DLD1 (cell line): ENCODE measurements at regions not wholly inside any gene's neighbourhood (a gene's known extent, or its start where the extent isn't known, plus 50 kb on each side); places are given as distances from the start of the nearest gene placed in this dataset.
"Not testable (repeated sequence)": the region's sequence is repeated elsewhere in the genome, so short reads cannot be mapped to it uniquely, and the experiment has no call there.

Experiments
- in situ Hi-C: cut with HindIII; loops from 2 replicates; pipeline ENCODE4 v1.10.0; 2017; ENCODE audit warnings: low sequenced_read_pairs

DNA sequence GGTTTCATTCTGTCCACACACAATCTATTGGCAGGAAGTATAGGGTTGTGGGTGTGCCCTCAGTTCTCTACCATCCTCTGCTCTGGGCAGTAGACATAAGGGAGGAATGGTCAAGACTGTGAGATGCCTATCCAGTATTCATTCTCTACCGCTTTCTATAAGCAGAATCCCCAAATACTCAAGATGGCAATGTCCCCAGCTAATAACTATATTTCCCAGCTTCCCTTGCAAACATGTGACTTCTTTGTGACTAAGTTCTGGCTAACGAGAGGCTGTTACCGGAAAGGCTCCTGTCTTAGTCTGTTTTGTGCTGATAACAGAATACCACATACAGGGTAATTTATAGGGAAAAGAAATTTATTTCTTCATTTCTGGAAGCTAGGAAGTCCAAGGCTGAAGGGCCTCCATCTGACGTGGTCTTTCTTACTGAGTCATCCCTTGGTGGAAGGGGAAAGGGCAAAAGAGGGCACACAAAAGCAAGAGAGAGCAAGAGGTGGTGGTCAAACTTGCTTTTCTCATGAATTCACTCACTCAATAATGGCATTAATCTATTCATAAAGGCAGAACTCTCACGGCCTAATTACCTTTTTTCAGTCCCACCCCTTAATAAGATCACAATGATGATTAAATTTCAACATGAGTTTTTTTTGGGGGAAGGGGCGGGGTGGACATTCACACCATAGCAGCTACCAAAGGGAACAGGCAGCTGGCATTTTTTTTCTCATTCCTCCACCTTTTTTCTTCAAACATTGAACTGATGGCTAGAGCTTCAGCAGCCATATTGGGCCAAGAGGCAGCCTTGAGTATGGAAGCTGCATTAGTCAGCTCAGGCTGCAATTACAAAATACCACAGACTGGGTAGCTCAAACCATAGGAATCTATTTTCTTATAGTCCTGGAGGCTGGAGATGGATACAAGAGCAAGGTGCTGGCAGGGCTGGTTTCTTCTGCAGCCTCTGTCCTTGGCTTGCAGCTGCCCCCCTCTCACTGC lies 109.7 kb upstream of the OR9Q1 start:
- in situ Hi-C loops: no loop called here

DNA sequence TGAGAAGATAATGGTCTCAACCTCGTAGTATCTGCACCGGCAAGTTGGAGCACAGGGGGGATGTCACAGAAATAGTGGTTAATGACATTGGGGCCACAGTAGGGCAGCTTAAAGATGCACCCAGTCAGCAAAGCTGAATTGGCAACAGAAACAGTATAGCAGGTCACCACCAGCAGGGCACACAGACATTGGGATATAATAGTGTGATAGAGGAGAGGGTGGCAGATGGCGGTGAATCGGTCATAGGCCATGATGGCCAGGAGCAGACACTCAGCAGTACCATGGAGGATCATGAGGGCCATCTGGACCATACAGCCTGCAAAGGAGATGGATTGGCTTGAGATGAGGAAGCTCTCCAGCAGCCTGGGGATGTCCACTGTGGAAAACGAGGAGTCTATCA lies 106.0 kb upstream of the OR9Q1 start:
- in situ Hi-C loops: no loop called here

DNA sequence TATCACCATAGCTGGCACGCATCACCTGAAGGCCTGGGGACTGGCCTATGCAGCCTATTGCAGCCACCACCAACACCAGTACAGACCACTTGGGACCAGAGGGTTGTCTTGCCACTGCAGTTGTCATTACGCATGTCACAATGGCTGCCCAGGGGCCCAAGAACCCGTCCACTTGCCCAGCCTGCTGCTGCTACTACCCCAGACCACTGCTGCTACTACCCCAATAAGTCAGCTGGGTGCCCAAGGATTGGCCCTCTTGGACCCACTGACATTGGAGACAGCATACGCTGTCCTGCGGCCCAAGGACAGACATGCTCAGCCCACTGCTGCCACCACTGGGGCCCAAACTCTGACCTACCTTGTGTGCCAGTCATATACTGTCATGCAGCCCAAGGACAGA lies 102.7 kb upstream of the OR9Q1 start:
- in situ Hi-C loops: no loop called here

DNA sequence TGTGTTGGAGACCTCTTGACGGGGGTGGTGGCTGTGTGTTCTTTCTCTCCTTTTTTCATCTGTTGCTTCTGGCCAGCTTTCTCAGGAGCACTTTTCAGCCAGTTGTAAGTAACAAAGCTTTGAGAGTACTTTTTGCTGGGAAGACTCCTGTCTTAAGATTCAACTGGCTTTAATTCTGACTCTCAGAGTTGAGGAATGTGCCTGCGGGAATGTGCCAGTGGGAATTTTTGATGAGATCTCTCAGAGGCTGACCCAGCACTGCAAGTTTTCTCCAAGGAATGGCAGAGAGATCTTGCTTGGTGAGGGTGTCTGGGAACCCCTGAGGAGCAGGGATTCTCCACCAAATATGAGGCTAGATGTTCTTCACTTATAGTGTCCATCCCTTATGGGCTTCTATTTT lies 91.6 kb upstream of the OR9Q1 start:
- in situ Hi-C loops: loop anchor here (5.0 kb wide), 1 partner anchor 110 kb away; no protein-coding TSS in a partner anchor

DNA sequence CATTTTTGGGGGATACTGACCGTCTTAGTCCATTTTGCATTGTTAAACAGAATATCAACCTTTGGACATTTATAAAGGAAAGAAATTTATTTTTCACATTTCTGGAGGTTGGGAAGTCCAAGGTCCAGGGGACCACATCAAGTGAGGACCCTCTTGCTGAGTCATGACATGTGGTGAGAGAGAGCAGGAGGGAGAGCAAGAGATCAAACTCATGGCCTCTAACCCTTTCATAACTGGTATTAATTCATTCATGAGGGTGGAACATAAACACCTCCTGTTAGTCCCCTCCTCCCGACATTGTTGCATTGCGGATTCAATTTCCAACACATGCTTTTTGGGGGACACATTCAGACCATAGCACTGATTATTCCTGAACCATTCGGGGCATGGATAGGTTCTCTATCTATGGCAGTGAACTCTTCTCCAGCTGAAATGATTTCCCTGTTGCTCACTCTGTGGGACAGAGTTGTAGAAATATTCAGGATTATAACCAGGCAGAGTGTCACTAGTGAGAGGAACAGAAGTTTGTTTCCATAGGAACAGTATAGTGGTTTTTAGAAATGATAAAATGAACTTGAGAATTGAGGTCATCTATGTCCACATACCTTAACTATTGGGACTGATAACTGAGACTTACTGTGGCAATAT lies 88.2 kb upstream of the OR9Q1 start:
- in situ Hi-C loops: no loop called here

DNA sequence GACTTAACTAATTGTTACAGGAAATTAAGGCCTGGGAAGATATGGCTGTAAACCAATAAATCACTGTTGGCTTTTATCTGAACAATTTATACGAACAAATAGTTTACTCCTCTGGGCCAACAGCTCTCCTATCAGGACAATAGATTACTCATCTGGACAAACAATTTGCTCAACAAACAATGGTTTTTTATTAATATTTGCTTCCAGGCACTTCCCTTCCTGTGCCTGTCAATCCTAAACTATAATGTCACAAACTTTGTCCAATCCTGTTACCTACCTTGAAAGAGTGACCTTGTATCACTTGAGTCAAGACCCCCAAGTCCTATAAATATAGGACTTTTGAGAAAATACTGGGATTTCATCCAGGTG lies 87.6 kb upstream of the OR9Q1 start:
- in situ Hi-C loops: no loop called here

DNA sequence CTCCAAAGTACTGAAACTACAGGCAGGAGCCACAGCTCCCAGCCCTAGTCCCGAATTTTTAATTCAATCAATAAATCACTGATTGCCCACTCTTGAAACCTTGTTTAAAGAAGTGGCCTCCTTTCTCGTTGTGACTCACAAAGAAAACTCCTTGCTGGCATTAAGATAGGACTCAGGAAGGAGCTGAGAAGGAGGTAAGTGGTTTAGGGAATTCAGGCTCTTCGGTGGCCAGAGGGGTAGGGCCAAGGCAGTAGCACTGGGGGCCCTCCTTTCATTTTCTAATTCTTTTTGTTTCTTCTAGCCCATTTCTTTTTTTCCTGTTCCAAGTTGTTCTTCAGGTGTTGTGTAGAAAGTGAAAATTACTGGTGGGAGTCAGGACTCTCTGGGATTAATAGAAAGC lies 86.2 kb upstream of the OR9Q1 start:
- in situ Hi-C loops: no loop called here

DNA sequence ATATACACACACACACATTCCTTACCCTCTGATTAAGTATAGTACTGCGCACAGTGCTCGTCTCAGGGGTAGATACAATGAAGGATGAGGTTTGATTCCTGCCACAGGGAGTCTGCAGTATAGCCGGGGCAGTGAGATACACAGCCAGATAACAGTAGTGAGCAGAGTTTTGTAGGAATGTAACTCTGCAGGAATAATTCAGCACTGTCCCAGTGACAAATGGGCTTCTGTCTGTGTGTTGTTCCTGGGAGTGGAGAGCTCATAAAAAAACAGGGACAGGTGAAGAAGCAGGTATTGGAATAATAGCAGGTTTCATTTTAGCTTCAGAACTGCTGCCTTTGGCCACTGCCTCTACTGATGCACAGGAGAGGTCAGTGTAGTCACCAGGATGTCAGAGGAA lies 85.3 kb upstream of the OR9Q1 start:
- in situ Hi-C loops: no loop called here

DNA sequence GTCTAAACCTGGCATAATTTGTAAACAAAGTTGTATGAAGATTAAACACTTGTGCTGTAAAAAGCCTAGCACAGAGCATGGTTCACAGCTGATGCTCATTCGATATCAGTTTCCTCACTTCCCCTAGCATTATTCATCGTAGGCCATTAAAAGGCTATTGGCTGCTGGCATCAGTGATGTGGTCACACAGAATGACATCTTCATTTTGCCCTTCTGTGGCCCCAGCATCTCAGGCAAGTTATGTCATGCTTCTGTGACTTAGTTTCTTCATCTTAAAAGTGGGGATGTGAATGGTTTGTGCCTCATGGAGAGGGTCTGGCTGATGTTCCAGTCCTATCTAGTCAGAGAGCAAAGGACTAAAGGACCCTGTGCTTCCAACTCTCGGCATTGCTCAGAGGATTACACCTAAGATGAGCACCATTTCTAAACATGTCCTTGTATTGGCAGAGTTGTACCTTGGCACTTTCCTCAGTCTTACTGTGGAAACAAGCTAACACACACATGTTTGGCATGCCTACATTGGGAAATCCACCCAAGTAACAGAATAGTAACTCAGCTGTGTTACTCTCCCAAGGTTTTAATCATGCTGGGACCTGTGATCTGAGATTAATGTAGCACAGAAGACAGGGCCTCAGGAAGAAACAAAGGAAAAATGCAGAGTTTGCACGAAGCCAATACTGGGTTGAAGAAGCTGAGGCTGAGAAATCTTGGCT lies 83.5 kb upstream of the OR9Q1 start:
- in situ Hi-C loops: no loop called here

DNA sequence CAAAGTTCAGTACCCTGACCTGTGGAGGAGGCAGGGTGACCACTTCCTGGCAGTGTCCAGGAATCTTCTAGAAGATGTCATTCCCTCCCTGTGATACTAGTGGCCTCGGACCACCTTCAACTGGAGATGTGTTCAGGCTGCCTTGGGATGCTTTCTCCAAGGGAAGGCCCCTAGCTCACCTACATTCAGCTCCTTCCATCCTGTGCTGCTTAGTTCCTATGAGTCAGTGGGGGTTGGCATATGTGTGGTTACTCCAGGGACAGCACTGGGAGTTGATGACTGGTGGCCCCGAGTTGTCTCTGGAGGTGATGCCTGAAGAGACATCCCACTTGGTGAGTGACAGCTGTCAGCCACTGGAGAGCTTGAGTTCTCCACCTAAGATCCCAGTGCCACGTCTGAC lies 81.8 kb upstream of the OR9Q1 start:
- in situ Hi-C loops: no loop called here

DNA sequence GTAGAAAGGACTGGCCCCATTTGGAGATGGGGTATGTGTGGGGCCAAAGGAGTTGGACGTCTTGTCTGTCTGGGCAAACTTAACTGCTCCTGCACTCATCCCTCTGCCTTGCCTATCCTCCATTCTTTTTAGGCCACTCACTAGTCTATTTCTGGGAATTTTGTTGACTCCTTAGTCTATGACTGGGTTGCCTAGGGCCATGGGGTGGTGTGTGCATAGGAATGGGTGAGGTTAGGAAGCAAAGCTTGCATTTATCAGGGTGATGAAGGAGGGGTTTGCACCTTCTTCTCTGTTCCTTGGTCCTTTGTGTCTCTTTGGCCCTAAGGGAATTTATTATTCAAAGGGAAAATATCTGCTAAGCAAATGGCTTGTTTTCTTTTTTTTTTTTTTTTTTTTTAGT lies 80.9 kb upstream of the OR9Q1 start:
- in situ Hi-C loops: no loop called here

DNA sequence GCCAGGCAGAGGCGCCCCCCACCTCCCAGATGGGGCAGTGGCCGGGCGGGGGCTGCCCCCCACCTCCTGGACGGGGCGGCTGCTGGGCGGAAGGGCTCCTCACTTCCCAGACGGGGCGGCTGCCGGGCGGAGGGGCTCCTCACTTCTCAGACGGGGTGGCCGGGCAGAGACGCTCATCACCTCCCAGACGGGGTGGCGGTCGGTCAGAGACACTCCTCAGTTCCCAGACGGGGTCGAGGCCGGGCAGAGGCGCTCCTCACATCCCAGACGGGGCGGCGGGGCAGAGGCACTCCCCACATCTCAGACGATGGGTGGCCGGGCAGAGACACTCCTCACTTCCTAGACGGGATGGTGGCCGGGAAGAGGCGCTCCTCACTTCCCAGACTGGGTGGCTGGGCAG lies 79.9 kb upstream of the OR9Q1 start:
- in situ Hi-C loops: not testable (repeated sequence)

DNA sequence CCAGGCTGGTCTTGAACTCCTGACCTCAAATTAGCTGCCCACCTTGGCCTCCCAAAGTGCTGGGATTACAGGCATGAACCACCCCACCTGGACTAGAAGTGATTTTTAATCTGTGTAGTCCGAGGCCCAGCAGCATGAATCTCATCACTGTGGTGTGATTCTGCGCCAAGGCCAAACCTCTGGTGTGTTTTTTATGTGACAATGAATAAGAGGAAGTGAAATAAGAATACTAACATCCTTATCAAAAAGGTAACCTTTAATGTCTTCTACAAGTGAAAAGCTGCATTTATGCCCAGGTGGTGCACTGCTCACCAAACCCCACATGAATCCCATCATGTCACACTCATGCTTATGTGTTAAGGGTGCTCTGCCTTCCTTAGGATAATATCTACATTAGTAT lies 77.1 kb upstream of the OR9Q1 start:
- in situ Hi-C loops: no loop called here

DNA sequence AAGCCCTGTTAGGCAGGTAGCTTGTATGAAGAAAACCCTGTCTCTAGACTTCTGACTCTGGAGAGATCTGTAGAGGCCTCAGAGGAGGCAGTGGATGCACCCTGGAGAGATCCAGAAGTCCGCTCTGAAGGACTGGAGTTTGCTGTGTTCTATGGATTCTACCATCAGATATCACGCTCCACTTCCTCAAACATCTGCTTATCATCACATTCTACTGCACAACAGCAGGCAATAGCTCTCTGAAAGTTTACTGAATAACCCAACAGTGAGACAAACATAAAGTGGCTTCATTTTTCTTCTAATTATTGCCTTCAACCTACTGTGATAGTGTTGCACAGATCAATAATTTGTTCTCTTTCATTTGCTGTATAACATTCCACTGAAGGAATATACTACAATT lies 59.0 kb upstream of the OR9Q1 start:
- in situ Hi-C loops: no loop called here

DNA sequence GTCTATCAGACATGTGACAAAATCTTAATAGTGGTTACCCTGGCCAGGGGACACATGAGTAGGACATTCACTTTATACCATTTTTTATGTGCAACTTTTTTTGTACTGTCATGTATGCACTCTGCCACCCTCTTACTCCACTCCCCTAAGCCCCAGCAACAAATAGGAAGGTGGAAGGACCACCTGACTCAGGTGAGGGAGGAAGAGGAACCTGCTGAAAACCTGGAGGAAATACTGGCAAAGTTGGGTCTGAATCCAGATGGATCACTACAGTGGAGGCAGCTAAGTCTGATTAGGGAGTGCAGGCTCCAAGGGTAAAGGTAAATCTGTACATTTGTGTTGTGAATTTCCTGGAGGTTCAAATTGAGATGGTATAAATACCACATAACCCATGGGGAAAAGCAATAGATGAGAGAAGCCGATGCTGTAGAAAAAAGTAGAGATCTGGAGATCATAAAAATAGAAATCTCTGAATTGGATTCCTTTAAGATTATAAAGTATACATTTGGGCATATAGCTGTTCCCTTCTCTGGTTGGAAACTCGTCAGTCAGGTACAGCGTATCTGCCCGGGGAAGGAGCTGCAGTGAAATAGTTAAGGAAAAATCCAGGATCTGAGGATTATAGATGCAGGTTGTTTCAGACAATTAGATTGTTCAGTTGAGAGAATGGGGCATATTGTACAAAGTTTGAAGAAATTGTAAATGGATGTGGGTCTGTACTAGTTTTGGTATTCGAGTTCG lies 52.2 kb upstream of the OR9Q1 start:
- in situ Hi-C loops: no loop called here

DNA sequence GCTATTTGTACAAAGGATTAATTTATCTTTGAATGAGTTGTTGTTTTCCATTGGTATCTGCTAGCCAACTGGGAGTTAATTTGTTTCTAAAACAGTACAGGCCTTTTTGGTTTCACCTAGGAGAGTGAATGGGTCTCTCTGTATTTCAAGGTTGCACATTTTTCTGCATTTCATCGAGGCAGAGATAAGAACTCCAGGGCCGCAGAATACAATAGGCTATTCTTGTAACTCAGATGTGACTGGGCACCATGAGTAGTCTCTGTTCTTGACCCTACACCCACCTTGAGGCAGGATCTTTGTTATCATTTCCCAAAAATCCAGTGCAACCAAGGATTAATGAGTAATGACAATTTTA lies 51.7 kb upstream of the OR9Q1 start:
- in situ Hi-C loops: no loop called here
